ENCODE measurements at regions not wholly inside any gene's neighbourhood (a gene's known extent, or its start where the extent isn't known, plus 50 kb on each side); places are given as distances from the start of the nearest gene placed in this dataset.

GRCh38 chr3:23079976-23080375, 123.2 kb upstream of the UBE2E2 start:
- Histone ChIP-seq H3K4me3 (ENCODE audit: low read depth, low read length, poor library complexity, severe bottlenecking) (no peak overlapping the region), H3K27ac (ENCODE audit: low read depth, low read length, poor library complexity, severe bottlenecking) (no peak overlapping the region), H3K9me3 (ENCODE audit: low read depth, low read length, poor library complexity, severe bottlenecking) (no peaks in the 10 kb centered on the region), H3K27me3 (replicated peaks; ENCODE audit: insufficient read depth, low read depth, low read length, poor library complexity) (no peaks in the 10 kb centered on the region), H3K4me1 (ENCODE audit: insufficient read depth, low read length, poor library complexity, severe bottlenecking) (no peaks in the 10 kb centered on the region), H3K36me3 (ENCODE audit: insufficient read depth, low read length, poor library complexity, severe bottlenecking) (no peaks in the 10 kb centered on the region)
- intact Hi-C loops (cut with micrococcal nuclease; ENCODE audit: unreplicated experiment), result no loop called here
- ChIA-PET CTCF (no interaction called here), POLR2A (ENCODE audit: low non-redundant PET) (no interaction called here)
- no peak for DNase-seq (ENCODE audit: low spot score)
- BruUV-seq (replicated peaks), result no TSS peak
- TF ChIP-seq CTCF (conservative IDR thresholded peaks at IDR 0.05; ENCODE audit: low read depth, low read length) (no peak), EZH2 (IDR thresholded peaks at IDR 0.05; ENCODE audit: borderline replicate concordance, low read depth, low read length, poor library complexity, severe bottlenecking) (no peak)

- CTCF ChIA-PET, result no interaction called here
- BruUV-seq (replicated peaks), result no TSS peak
- no peaks in the 10 kb centered on the region for H3K9me3 ChIP-seq (ENCODE audit: low read depth, low read length, poor library complexity, severe bottlenecking)
- TF ChIP-seq EZH2 (IDR thresholded peaks at IDR 0.05; ENCODE audit: borderline replicate concordance, low read depth, low read length, poor library complexity, severe bottlenecking) (no peak), CTCF (conservative IDR thresholded peaks at IDR 0.05; ENCODE audit: low read depth, low read length) (no peak)
- H3K27me3 ChIP-seq (replicated peaks; ENCODE audit: insufficient read depth, low read depth, low read length, poor library complexity), result no peaks in the 10 kb centered on the region
- H3K4me1 ChIP-seq (ENCODE audit: insufficient read depth, low read length, poor library complexity, severe bottlenecking), result no peaks in the 10 kb centered on the region
- POLR2A ChIA-PET (ENCODE audit: low non-redundant PET), result no interaction called here
- intact Hi-C loops (cut with micrococcal nuclease; ENCODE audit: unreplicated experiment), result no loop called here
- H3K4me3 ChIP-seq (ENCODE audit: low read depth, low read length, poor library complexity, severe bottlenecking), result no peak overlapping the region
- H3K27ac ChIP-seq (ENCODE audit: low read depth, low read length, poor library complexity, severe bottlenecking), result no peak overlapping the region
- DNase-seq (ENCODE audit: low spot score), result no peak
- no peaks in the 10 kb centered on the region for H3K36me3 ChIP-seq (ENCODE audit: insufficient read depth, low read length, poor library complexity, severe bottlenecking)
Measured at GRCh38 chr3:23083701-23084100, 119.4 kb upstream of the UBE2E2 start.

GRCh38 chr3:23084367-23084766, 118.8 kb upstream of the UBE2E2 start:
- no peak for DNase-seq (ENCODE audit: low spot score)
- H3K4me1 ChIP-seq (ENCODE audit: insufficient read depth, low read length, poor library complexity, severe bottlenecking), result no peaks in the 10 kb centered on the region
- no peaks in the 10 kb centered on the region for H3K36me3 ChIP-seq (ENCODE audit: insufficient read depth, low read length, poor library complexity, severe bottlenecking)
- no peaks in the 10 kb centered on the region for H3K9me3 ChIP-seq (ENCODE audit: low read depth, low read length, poor library complexity, severe bottlenecking)
- H3K27me3 ChIP-seq (replicated peaks; ENCODE audit: insufficient read depth, low read depth, low read length, poor library complexity), result no peaks in the 10 kb centered on the region
- no peak overlapping the region for H3K27ac ChIP-seq (ENCODE audit: low read depth, low read length, poor library complexity, severe bottlenecking)
- BruUV-seq (replicated peaks), result no TSS peak
- ChIA-PET POLR2A (ENCODE audit: low non-redundant PET) (no interaction called here), CTCF (no interaction called here)
- intact Hi-C loops (cut with micrococcal nuclease; ENCODE audit: unreplicated experiment), result no loop called here
- TF ChIP-seq CTCF (conservative IDR thresholded peaks at IDR 0.05; ENCODE audit: low read depth, low read length) (no peak), EZH2 (IDR thresholded peaks at IDR 0.05; ENCODE audit: borderline replicate concordance, low read depth, low read length, poor library complexity, severe bottlenecking) (no peak)
- H3K4me3 ChIP-seq (ENCODE audit: low read depth, low read length, poor library complexity, severe bottlenecking), result no peak overlapping the region
